Lower lobe of right lung (tissue), 2 donors: ENCODE measurements at regions not wholly inside any gene's neighbourhood (a gene's known extent, or its start where the extent isn't known, plus 50 kb on each side); places are given as distances from the start of the nearest gene placed in this dataset.

Experiments
- ATAC-seq, 2 donors: fragments of 200-7000 bp; cut with Tn5 transposase; one replicate each; pipeline ENCODE4 v1.9.1; 2020 to 2022; ENCODE audit warnings: mild to moderate bottlenecking in 2 of 2, moderate library complexity in 2 of 2
- DNase-seq: peaks from one replicate; pipeline ENCODE4 v3.0.0-alpha.2; 2020
- H3K27ac ChIP-seq: fragments of 200-600 bp; one replicate; pipeline ENCODE4 v1.8.0; 2022
- H3K27me3 ChIP-seq: fragments of 200-600 bp; one replicate; pipeline ENCODE4 v1.8.0; 2022; ENCODE audit warnings: low read depth
- H3K36me3 ChIP-seq: fragments of 200-600 bp; one replicate; pipeline ENCODE4 v1.8.0; 2022; ENCODE audit warnings: mild to moderate bottlenecking
- H3K4me1 ChIP-seq: fragments of 200-600 bp; one replicate; pipeline ENCODE4 v1.8.0; 2022
- H3K4me3 ChIP-seq: fragments of 200-600 bp; one replicate; pipeline ENCODE4 v1.8.0; 2022; ENCODE audit warnings: mild to moderate bottlenecking
- H3K9me3 ChIP-seq: fragments of 200-600 bp; one replicate; pipeline ENCODE4 v1.8.0; 2022
- intact Hi-C: fragments of 100-400 bp; cut with DNase I; formaldehyde crosslinking; loops from one replicate; pipeline ENCODE4 v1.11.0; 2022
- TF ChIP-seq, protein P1 (sequence below): fragments of 200-600 bp; IDR thresholded peaks from one replicate; pipeline ENCODE4 v1.8.0; 2022; ENCODE audit warnings: antibody characterized with exemption, mild to moderate bottlenecking
- donor health status: DM: no; HTN: yes; CAD: no; lungs with severe emphysema.

DNA sequence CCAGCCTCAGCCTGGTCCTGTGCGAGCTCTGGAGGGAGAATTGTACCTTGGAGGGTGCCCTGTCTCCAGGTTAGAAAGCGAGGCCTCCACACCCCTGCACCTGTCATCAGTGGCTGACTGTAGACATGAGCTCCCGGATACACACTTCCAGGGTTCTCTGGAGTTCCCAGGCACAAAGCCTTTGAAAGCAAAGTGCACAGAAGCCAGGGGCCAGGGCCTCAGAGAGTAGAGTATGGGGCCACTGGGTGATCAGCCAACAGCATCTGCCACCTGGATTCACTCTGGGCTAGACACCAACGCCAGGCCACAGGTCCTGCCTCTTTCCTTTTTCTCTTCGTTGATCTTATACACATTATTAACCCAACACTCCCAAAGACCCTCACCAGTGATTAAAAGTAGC is 239.4 kb upstream of the HDAC4 start:
- ATAC-seq (no peak), DNase-seq (no peak)
- no peaks in the 10 kb centered on the region for H3K9me3 ChIP-seq
- intact Hi-C loops = no loop called here
- TF ChIP-seq, protein P1, sequence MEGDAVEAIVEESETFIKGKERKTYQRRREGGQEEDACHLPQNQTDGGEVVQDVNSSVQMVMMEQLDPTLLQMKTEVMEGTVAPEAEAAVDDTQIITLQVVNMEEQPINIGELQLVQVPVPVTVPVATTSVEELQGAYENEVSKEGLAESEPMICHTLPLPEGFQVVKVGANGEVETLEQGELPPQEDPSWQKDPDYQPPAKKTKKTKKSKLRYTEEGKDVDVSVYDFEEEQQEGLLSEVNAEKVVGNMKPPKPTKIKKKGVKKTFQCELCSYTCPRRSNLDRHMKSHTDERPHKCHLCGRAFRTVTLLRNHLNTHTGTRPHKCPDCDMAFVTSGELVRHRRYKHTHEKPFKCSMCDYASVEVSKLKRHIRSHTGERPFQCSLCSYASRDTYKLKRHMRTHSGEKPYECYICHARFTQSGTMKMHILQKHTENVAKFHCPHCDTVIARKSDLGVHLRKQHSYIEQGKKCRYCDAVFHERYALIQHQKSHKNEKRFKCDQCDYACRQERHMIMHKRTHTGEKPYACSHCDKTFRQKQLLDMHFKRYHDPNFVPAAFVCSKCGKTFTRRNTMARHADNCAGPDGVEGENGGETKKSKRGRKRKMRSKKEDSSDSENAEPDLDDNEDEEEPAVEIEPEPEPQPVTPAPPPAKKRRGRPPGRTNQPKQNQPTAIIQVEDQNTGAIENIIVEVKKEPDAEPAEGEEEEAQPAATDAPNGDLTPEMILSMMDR = no peak
- H3K4me3 ChIP-seq = no peak overlapping the region
- no peaks in the 10 kb centered on the region for H3K4me1 ChIP-seq
- H3K27me3 ChIP-seq = no peaks in the 10 kb centered on the region
- no peaks in the 10 kb centered on the region for H3K36me3 ChIP-seq
- H3K27ac ChIP-seq = no peak overlapping the region

DNA sequence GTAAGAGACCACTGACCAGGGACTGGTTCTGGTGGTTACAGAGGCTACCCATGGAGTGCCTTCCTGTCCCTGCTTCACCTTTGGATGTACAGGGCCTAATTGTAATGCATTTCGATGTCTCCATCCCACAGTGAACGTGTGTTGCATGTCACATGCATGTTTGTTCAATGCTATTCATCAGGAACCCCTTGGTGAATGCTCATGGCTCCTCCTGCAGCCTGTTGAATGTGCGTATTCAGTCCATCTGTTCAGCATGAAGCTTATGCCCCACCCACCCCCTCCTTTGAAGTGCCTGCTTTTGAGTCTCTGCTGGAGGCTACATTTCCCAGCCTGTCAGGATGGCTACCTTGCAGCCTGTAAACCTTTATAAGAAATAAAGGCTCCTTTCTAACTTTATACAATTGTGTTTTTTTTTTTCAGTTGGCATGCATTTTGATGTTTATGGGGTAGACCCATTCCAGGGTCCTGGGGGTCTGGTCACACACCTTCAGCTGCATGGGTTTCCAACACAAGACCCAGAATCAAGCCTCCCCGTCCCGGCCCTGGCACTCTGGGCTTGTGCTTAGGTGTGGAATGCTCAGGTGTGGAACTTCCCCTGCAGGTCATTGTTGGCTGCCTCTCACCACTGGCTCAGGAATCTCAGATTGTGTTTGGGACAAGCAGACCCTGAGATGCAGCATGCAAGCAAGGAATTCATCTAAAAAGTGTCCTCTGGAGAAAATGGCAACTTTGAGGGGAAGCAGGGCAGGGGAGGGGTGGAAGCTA is 238.8 kb upstream of the HDAC4 start:
- H3K27me3 ChIP-seq = no peaks in the 10 kb centered on the region
- no peak overlapping the region for H3K27ac ChIP-seq
- DNase-seq (no peak), ATAC-seq (no peak)
- TF ChIP-seq, protein P1 = no peak
- no peaks in the 10 kb centered on the region for H3K36me3 ChIP-seq
- no peak overlapping the region for H3K4me3 ChIP-seq
- intact Hi-C loops = no loop called here
- no peaks in the 10 kb centered on the region for H3K4me1 ChIP-seq
- no peaks in the 10 kb centered on the region for H3K9me3 ChIP-seq

- Histone ChIP-seq H3K4me1 (no peaks in the 10 kb centered on the region), H3K4me3 (no peak overlapping the region), H3K9me3 (no peaks in the 10 kb centered on the region), H3K36me3 (no peaks in the 10 kb centered on the region), H3K27ac (no peak overlapping the region), H3K27me3 (no peaks in the 10 kb centered on the region)
- ATAC-seq = no peak
- intact Hi-C loops = no loop called here
- DNase-seq = no peak
- TF ChIP-seq, protein P1 = no peak
Measured at GRCh38 chr2:239638376-239638775, 237.6 kb upstream of the HDAC4 start.

DNA sequence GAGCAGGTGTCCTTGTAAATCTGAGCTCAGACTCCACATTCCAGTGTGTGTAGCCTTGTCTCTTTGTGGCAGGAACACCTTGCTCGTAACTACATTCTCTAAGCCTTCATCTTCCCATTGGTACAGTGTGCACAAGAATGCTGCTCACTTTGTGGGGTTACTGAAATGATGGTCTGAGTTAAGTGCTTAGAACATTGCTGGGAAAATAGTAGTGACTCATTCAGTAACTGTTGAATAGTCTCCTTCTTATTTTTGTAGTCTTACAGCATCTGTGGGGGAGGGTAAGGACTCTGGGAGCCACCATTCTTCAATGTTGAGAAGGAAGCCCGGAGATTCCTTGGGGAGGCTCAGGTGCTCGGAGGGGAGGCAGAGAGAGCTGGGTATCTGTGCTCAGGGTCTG is 236.0 kb upstream of the HDAC4 start:
- intact Hi-C loops = no loop called here
- ATAC-seq (no peak), DNase-seq (no peak)
- Histone ChIP-seq H3K9me3 (no peaks in the 10 kb centered on the region), H3K36me3 (no peaks in the 10 kb centered on the region), H3K4me3 (no peak overlapping the region), H3K27ac (no peak overlapping the region), H3K27me3 (no peaks in the 10 kb centered on the region), H3K4me1 (no peaks in the 10 kb centered on the region)
- TF ChIP-seq, protein P1 = no peak

DNA sequence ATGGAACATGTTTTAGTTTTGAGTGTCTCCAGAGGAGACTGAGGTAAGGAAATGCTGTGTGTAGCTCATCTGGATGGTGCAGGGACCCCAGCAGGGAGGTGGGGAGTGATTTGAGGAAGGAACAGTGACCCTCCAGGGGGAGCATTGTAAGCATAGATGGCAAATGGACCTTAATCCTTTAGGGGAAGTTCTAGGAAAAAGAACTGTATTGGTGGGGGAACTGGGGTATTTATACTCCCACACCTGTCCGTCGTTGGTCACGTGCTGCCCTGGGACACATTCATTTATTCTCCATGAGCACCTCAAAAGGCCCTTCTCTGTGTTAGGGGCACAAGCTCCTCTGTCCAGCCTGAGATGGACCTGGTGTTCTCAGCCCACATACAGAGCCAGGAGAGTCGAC is 233.9 kb upstream of the HDAC4 start:
- TF ChIP-seq, protein P1 = no peak
- Histone ChIP-seq H3K4me3 (no peak overlapping the region), H3K9me3 (no peaks in the 10 kb centered on the region), H3K27ac (no peak overlapping the region), H3K27me3 (peaks cover under 1% of the 10 kb centered on the region), H3K36me3 (no peaks in the 10 kb centered on the region), H3K4me1 (no peaks in the 10 kb centered on the region)
- intact Hi-C loops = no loop called here
- no peak for ATAC-seq
- DNase-seq = no peak
